CD4-positive, alpha-beta T cell (primary cell): ENCODE measurements at regions not wholly inside any gene's neighbourhood (a gene's known extent, or its start where the extent isn't known, plus 50 kb on each side); places are given as distances from the start of the nearest gene placed in this dataset.

Experiments
- ATAC-seq: fragments of 200-7000 bp; cut with Tn5 transposase; one replicate; pipeline ENCODE4 v1.10.0; 2022; ENCODE audit warnings: mild to moderate bottlenecking; ENCODE audit not compliant: poor library complexity
- CTCF ChIA-PET: fragments of 350-600 bp; sonication (Branson Sonifier 250); formaldehyde crosslinking; loops from one replicate; lab custom pipeline; 2021; ENCODE audit warnings: antibody characterized with exemption, inconsistent platforms; lab: Charles Lee
- POLR2A ChIA-PET: fragments of 350-600 bp; sonication (Branson Sonifier 250); formaldehyde crosslinking; loops from one replicate; lab custom pipeline; 2021; ENCODE audit warnings: antibody characterized with exemption, inconsistent platforms; lab: Charles Lee
- DNase-seq, 14 experiments: peaks; one replicate each; pipeline ENCODE4 v3.0.0-alpha.2; 2013 to 2020; ENCODE audit warnings: mixed read lengths in 2 of 14
- H3K27ac ChIP-seq, 2 donors: one replicate each; pipeline versions ENCODE4 v1.5.1 to v1.7.0; 2013; ENCODE audit warnings: low read length in 2 of 2, low read depth in 1 of 2, mild to moderate bottlenecking in 1 of 2
- H3K27me3 ChIP-seq, 2 experiments: 1 replicate in 1 of 2; 2 replicates in 1 of 2; pipeline versions ENCODE4 v1.6.1 to v1.7.0; 2013; ENCODE audit warnings: low read length in 2 of 2, control low read depth in 1 of 2, mild to moderate bottlenecking in 1 of 2, moderate library complexity in 1 of 2; ENCODE audit not compliant: insufficient read depth in 2 of 2, control insufficient read depth in 1 of 2
- H3K36me3 ChIP-seq: one replicate; pipeline ENCODE4 v1.6.1; 2013; ENCODE audit warnings: low read length, control low read depth; ENCODE audit not compliant: insufficient read depth
- H3K4me1 ChIP-seq: one replicate; pipeline ENCODE4 v1.6.1; 2013; ENCODE audit warnings: low read length, control low read depth; ENCODE audit not compliant: insufficient read depth
- H3K4me3 ChIP-seq: one replicate; pipeline ENCODE4 v1.5.1; 2013; ENCODE audit warnings: mild to moderate bottlenecking, low read length, moderate library complexity
- H3K9me3 ChIP-seq, 2 experiments: 1 replicate in 1 of 2; 2 replicates in 1 of 2; pipeline versions ENCODE4 v1.6.1 to v1.7.0; 2013; ENCODE audit warnings: low read length in 2 of 2, mild to moderate bottlenecking in 2 of 2, control low read depth in 1 of 2, moderate library complexity in 1 of 2; ENCODE audit not compliant: control insufficient read depth in 1 of 2, insufficient read depth in 1 of 2
- H3K27ac Mint-ChIP-seq: one replicate; pipeline ENCODE4 v1.8.0; 2020; ENCODE audit warnings: mixed read lengths
- H3K27me3 Mint-ChIP-seq: one replicate; pipeline ENCODE4 v1.8.0; 2021; ENCODE audit warnings: mixed read lengths
- H3K36me3 Mint-ChIP-seq: one replicate; pipeline ENCODE4 v1.8.0; 2021; ENCODE audit warnings: low read depth, mixed read lengths
- H3K4me1 Mint-ChIP-seq: one replicate; pipeline ENCODE4 v1.8.0; 2021; ENCODE audit warnings: low read depth, mixed read lengths
- H3K4me3 Mint-ChIP-seq: one replicate; pipeline ENCODE4 v1.8.0; 2020; ENCODE audit warnings: mild to moderate bottlenecking, mixed read lengths
- H3K9me3 Mint-ChIP-seq: one replicate; pipeline ENCODE4 v1.8.0; 2020; ENCODE audit warnings: mixed read lengths
- CTCF ChIP-seq: fragments of 200-600 bp; IDR thresholded peaks from one replicate; pipeline ENCODE4 v1.8.0; 2022; ENCODE audit warnings: antibody characterized with exemption, mild to moderate bottlenecking
- intact Hi-C, 2 experiments: fragments of 100-400 bp; cut with DNase I in 1 of 2; cut with micrococcal nuclease in 1 of 2; formaldehyde crosslinking; loops; one replicate each; pipeline versions ENCODE4 v1.15.1 to v1.9.0; 2023 to 2025; cut with DNase I, micrococcal nuclease

GRCh38 chr6:43887906-43888683 lies 118.1 kb downstream of the VEGFA start:
- Histone ChIP-seq H3K9me3 (no peaks in the 10 kb centered on the region), H3K4me1 (peaks cover 4% of the 10 kb centered on the region), H3K4me3 (no peak overlapping the region), H3K27ac (no peak overlapping the region), H3K36me3 (no peaks in the 10 kb centered on the region), H3K27me3 (peaks cover 4 to 10% of the 10 kb centered on the region in 2 experiments)
- Mint-ChIP-seq H3K27ac (no peak overlapping the region), H3K9me3 (no peaks in the 10 kb centered on the region), H3K36me3 (no peaks in the 10 kb centered on the region), H3K4me1 (peaks cover 7% of the 10 kb centered on the region), H3K4me3 (no peak overlapping the region), H3K27me3 (peaks cover 31% of the 10 kb centered on the region)
- CTCF ChIA-PET, result no interaction called here
- POLR2A ChIA-PET, result no interaction called here
- intact Hi-C loops, result no loop called here
- no peak for TF ChIP-seq CTCF
- DNase-seq (no peak), ATAC-seq (no peak)

- CTCF ChIA-PET, result no interaction called here
- DNase-seq (no peak), ATAC-seq (no peak)
- Mint-ChIP-seq H3K4me3 (no peak overlapping the region), H3K36me3 (no peaks in the 10 kb centered on the region), H3K27me3 (peaks cover 28% of the 10 kb centered on the region), H3K4me1 (peaks cover 7% of the 10 kb centered on the region), H3K27ac (no peak overlapping the region), H3K9me3 (no peaks in the 10 kb centered on the region)
- H3K9me3 ChIP-seq, result no peaks in the 10 kb centered on the region
- POLR2A ChIA-PET, result no interaction called here
- H3K27me3 ChIP-seq, result peaks cover 4 to 10% of the 10 kb centered on the region in 2 experiments
- H3K27ac ChIP-seq, result no peak overlapping the region
- H3K4me3 ChIP-seq, result no peak overlapping the region
- no peak for TF ChIP-seq CTCF
- intact Hi-C loops, result no loop called here
- H3K4me1 ChIP-seq, result peaks cover 4% of the 10 kb centered on the region
- H3K36me3 ChIP-seq, result no peaks in the 10 kb centered on the region
Observed at GRCh38 chr6:43887340-43887858, 117.4 kb downstream of the VEGFA start.

- H3K9me3 Mint-ChIP-seq, result no peaks in the 10 kb centered on the region
- intact Hi-C loops, result no loop called here
- Histone ChIP-seq H3K27ac (no peak overlapping the region), H3K9me3 (no peaks in the 10 kb centered on the region), H3K36me3 (no peaks in the 10 kb centered on the region), H3K27me3 (peaks cover 4 to 10% of the 10 kb centered on the region in 2 experiments), H3K4me1 (peaks cover 4% of the 10 kb centered on the region), H3K4me3 (no peak overlapping the region)
- peaks cover 25% of the 10 kb centered on the region for H3K27me3 Mint-ChIP-seq
- ATAC-seq (no peak), DNase-seq (no peak)
- no peak overlapping the region for H3K27ac Mint-ChIP-seq
- no peak overlapping the region for H3K4me3 Mint-ChIP-seq
- H3K4me1 Mint-ChIP-seq, result peaks cover 7% of the 10 kb centered on the region
- H3K36me3 Mint-ChIP-seq, result no peaks in the 10 kb centered on the region
- ChIA-PET CTCF (no interaction called here), POLR2A (no interaction called here)
- no peak for TF ChIP-seq CTCF
Observed at GRCh38 chr6:43886717-43887339, 116.8 kb downstream of the VEGFA start.
